ENCODE measurements at regions not wholly inside any gene's neighbourhood (a gene's known extent, or its start where the extent isn't known, plus 50 kb on each side); places are given as distances from the start of the nearest gene placed in this dataset.
"Not testable (repeated sequence)": the region's sequence is repeated elsewhere in the genome, so short reads cannot be mapped to it uniquely, and the experiment has no call there.

DNA sequence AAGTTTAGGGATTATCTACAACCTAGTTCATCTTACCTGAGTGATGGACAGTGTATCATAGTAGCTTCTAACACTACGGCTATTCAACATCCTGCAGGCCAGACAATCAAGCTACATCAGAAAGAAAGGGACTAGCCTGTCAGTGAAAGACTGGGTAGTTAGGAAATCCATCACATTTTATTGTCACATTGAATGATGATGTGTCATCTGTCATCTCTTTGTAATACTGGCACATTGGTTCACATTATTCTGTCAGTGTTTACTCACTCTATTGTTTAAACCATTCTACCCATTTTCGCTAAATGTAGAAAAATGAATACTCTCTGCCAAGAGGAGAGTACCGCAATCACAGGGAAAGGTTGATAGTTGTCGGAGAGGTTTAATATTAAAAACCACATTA lies 1155.8 kb downstream of the TUSC7 start:
- no peak for TF ChIP-seq CTCF (IDR thresholded peaks at IDR 0.05; ENCODE audit: control insufficient read depth, insufficient read depth, low read depth, low read length, missing control alignments)
- DNase-seq (ENCODE audit: low read depth): no peak
- no peak overlapping the region for H3K4me3 ChIP-seq (ENCODE audit: control insufficient read depth, low read depth, low read length)

GRCh38 chr3:117868766-117869165 lies 1159.2 kb downstream of the TUSC7 start:
- H3K4me3 ChIP-seq (ENCODE audit: control insufficient read depth, low read depth, low read length): no peak overlapping the region
- no peak for TF ChIP-seq CTCF (IDR thresholded peaks at IDR 0.05; ENCODE audit: control insufficient read depth, insufficient read depth, low read depth, low read length, missing control alignments)
- no peak for DNase-seq (ENCODE audit: low read depth)

DNA sequence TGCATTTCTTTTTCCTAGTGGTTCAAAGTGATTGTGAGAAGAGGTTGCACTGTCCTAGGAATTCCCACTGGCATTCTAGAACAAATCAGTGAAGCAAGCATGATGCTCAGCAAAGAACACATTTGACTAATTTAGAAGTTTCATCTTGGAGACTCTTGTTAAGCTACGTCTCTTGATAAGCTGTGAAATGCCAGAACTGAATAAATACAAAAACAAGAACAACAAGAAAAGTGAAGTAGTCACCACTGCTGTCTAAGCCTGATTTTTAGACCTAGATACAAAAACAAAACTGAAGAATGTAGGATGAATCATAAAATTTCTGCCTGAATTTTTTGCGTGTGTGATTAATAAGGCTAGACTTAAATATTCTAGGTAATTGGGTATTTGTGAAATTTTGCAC lies 1162.4 kb downstream of the TUSC7 start:
- DNase-seq (ENCODE audit: low read depth): no peak
- no peak for TF ChIP-seq CTCF (IDR thresholded peaks at IDR 0.05; ENCODE audit: control insufficient read depth, insufficient read depth, low read depth, low read length, missing control alignments)
- no peak overlapping the region for H3K4me3 ChIP-seq (ENCODE audit: control insufficient read depth, low read depth, low read length)

GRCh38 chr3:117872594-117873248 lies 1161.9 kb downstream of the IGSF11 start:
- not testable (repeated sequence) for DNase-seq (ENCODE audit: low read depth); H3K4me3 ChIP-seq (ENCODE audit: control insufficient read depth, low read depth, low read length)

GRCh38 chr3:117873249-117873600 lies 1161.4 kb downstream of the IGSF11 start:
- TF ChIP-seq CTCF (IDR thresholded peaks at IDR 0.05; ENCODE audit: control insufficient read depth, insufficient read depth, low read depth, low read length, missing control alignments): no peak
- no peak overlapping the region for H3K4me3 ChIP-seq (ENCODE audit: control insufficient read depth, low read depth, low read length)
- DNase-seq (ENCODE audit: low read depth): no peak

DNA sequence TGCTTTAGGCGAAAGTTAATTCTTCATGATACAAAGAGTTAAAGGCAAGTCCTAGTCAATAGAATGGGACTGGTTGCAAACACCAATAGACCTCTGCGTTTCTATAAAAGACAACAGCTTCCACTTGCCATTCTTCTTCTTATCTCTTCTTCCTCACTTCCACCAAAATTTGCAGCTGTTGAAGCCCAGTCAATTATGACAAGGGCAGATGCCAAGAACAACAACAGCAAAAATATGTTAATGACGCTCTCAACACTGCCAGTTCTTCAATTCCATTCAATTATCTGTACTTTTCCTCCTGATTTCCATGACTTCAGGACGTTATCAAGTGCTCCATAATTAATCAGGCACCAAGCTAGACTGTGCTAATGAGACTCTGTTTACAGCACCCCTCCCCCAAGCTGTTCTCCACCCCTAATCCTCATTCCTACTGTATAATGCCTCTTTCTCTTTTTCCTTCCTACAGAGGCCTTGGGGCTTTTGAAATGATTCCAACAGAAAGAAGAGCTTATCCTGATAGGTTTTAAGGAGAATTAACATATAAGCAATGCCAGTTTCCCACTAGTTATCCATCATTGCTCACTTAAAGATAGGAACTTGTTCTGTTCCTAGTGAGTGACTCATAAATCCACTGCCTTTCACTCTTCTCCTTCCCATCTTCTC lies 1160.5 kb downstream of the IGSF11 start:
- no peak overlapping the region for H3K4me3 ChIP-seq (ENCODE audit: control insufficient read depth, low read depth, low read length)
- no peak for TF ChIP-seq CTCF (IDR thresholded peaks at IDR 0.05; ENCODE audit: control insufficient read depth, insufficient read depth, low read depth, low read length, missing control alignments)
- no peak for DNase-seq (ENCODE audit: low read depth)

DNA sequence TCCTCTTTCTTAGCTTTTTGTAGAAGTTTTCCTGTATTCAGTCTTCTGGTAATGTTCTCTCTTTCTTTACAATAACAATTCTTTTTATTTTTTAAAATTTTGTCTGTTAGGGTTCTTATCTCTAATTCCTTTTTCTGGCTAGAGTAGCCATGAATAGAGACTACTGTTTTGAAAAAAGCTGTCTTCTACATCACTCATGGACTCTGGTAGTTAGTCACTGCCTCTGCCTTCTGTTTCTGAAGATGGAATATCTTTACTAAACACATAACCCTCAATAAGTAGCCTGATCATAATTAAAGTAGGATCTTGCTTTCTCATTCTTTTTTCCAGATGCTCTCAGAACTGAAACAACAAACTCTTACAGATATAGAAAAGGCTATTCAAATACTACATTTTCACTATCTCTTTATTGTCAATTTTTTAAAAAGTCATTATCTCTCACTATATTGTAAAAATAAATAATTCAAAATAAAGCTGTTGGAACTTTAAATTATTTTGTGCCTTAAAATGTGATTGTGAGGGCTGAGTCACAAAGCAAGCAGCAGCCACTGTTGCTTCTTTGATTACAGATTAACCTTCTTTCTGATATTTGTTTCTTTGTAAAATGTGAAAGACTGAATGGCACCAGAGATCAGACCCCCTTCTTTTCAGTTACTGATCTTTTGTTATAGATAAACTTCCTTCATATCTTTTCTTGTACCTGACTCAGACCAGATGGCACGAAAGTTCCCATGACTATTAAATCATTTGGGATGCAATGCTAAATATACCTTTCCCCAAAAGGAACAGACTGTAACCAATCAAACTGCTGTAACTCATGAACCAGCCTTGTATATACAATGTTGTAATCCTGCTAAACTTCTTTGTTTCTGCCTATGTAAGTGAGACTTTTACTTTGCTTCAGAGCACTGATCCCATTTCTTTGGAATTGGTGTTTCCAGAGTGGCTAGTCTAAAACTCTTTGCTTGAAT lies 1159.5 kb downstream of the IGSF11 start:
- no peak overlapping the region for H3K4me3 ChIP-seq (ENCODE audit: control insufficient read depth, low read depth, low read length)
- DNase-seq (ENCODE audit: low read depth): no peak
- TF ChIP-seq CTCF (IDR thresholded peaks at IDR 0.05; ENCODE audit: control insufficient read depth, insufficient read depth, low read depth, low read length, missing control alignments): no peak
